ENCODE measurements at regions not wholly inside any gene's neighbourhood (a gene's known extent, or its start where the extent isn't known, plus 50 kb on each side); places are given as distances from the start of the nearest gene placed in this dataset.

- TF ChIP-seq EZH2 (IDR thresholded peaks at IDR 0.05; ENCODE audit: low read length, missing control alignments) = no peak
- no peak for TF ChIP-seq CTCF (conservative IDR thresholded peaks at IDR 0.05 in 1 of 2, IDR thresholded peaks at IDR 0.05 in 1 of 2; ENCODE audit: low read depth in 1 of 2, low read length in 2 of 2)
- H3K9me3 ChIP-seq (ENCODE audit: control insufficient read depth, insufficient read depth, low read depth, low read length) = no peaks in the 10 kb centered on the region
- H3K9ac ChIP-seq (ENCODE audit: insufficient read depth, low read length) = no peak overlapping the region
- no peaks in the 10 kb centered on the region for H3K79me2 ChIP-seq (ENCODE audit: control insufficient read depth, insufficient read depth, low read length)
- H3K4me3 ChIP-seq (replicated peaks in 1 of 4; ENCODE audit: control extremely low read depth in 1 of 4, insufficient read depth in 1 of 4, low read depth in 3 of 4, low read length in 4 of 4) = no peak overlapping the region
- H3K4me2 ChIP-seq (ENCODE audit: extremely low read depth, insufficient read depth, low read length) = no peak overlapping the region
- no peak for DNase-seq (ENCODE audit: low read depth in 2 of 2)
- H3K27ac ChIP-seq (ENCODE audit: insufficient read depth, low read length) = no peak overlapping the region
- H3K36me3 ChIP-seq (ENCODE audit: control insufficient read depth, insufficient read depth, low read length) = no peaks in the 10 kb centered on the region
- H3K4me1 ChIP-seq (ENCODE audit: control insufficient read depth, extremely low read depth, insufficient read depth, low read length) = no peaks in the 10 kb centered on the region
- H2AFZ ChIP-seq (ENCODE audit: low read length) = no peak overlapping the region
- H3K27me3 ChIP-seq (ENCODE audit: control insufficient read depth, insufficient read depth, low read length) = no peaks in the 10 kb centered on the region
- no peaks in the 10 kb centered on the region for H4K20me1 ChIP-seq (ENCODE audit: control insufficient read depth, extremely low read depth, insufficient read depth, low read length)
Measured at GRCh38 chr17:52294301-52294700, 135.8 kb upstream of the CA10 start.

GRCh38 chr17:52287611-52288010 lies 129.1 kb upstream of the CA10 start:
- no peak overlapping the region for H3K27ac ChIP-seq (ENCODE audit: insufficient read depth, low read length)
- no peak overlapping the region for H3K4me2 ChIP-seq (ENCODE audit: extremely low read depth, insufficient read depth, low read length)
- H3K9ac ChIP-seq (ENCODE audit: insufficient read depth, low read length) = no peak overlapping the region
- H3K9me3 ChIP-seq (ENCODE audit: control insufficient read depth, insufficient read depth, low read depth, low read length) = no peaks in the 10 kb centered on the region
- no peaks in the 10 kb centered on the region for H3K4me1 ChIP-seq (ENCODE audit: control insufficient read depth, extremely low read depth, insufficient read depth, low read length)
- H2AFZ ChIP-seq (ENCODE audit: low read length) = no peak overlapping the region
- H3K27me3 ChIP-seq (ENCODE audit: control insufficient read depth, insufficient read depth, low read length) = no peaks in the 10 kb centered on the region
- no peaks in the 10 kb centered on the region for H3K79me2 ChIP-seq (ENCODE audit: control insufficient read depth, insufficient read depth, low read length)
- no peak overlapping the region for H3K4me3 ChIP-seq (replicated peaks in 1 of 4; ENCODE audit: control extremely low read depth in 1 of 4, insufficient read depth in 1 of 4, low read depth in 3 of 4, low read length in 4 of 4)
- no peaks in the 10 kb centered on the region for H3K36me3 ChIP-seq (ENCODE audit: control insufficient read depth, insufficient read depth, low read length)
- no peaks in the 10 kb centered on the region for H4K20me1 ChIP-seq (ENCODE audit: control insufficient read depth, extremely low read depth, insufficient read depth, low read length)
- TF ChIP-seq CTCF (conservative IDR thresholded peaks at IDR 0.05 in 1 of 2, IDR thresholded peaks at IDR 0.05 in 1 of 2; ENCODE audit: low read depth in 1 of 2, low read length in 2 of 2) (no peak), EZH2 (IDR thresholded peaks at IDR 0.05; ENCODE audit: low read length, missing control alignments) (no peak)
- no peak for DNase-seq (ENCODE audit: low read depth in 2 of 2)

GRCh38 chr17:52283872-52284271 lies 125.4 kb upstream of the CA10 start:
- Histone ChIP-seq H3K4me3 (replicated peaks in 1 of 4; ENCODE audit: control extremely low read depth in 1 of 4, insufficient read depth in 1 of 4, low read depth in 3 of 4, low read length in 4 of 4) (no peak overlapping the region), H3K4me1 (ENCODE audit: control insufficient read depth, extremely low read depth, insufficient read depth, low read length) (no peaks in the 10 kb centered on the region), H3K27ac (ENCODE audit: insufficient read depth, low read length) (no peak overlapping the region), H4K20me1 (ENCODE audit: control insufficient read depth, extremely low read depth, insufficient read depth, low read length) (no peaks in the 10 kb centered on the region), H2AFZ (ENCODE audit: low read length) (no peak overlapping the region), H3K9me3 (ENCODE audit: control insufficient read depth, insufficient read depth, low read depth, low read length) (no peaks in the 10 kb centered on the region), H3K36me3 (ENCODE audit: control insufficient read depth, insufficient read depth, low read length) (no peaks in the 10 kb centered on the region), H3K27me3 (ENCODE audit: control insufficient read depth, insufficient read depth, low read length) (no peaks in the 10 kb centered on the region), H3K79me2 (ENCODE audit: control insufficient read depth, insufficient read depth, low read length) (no peaks in the 10 kb centered on the region), H3K4me2 (ENCODE audit: extremely low read depth, insufficient read depth, low read length) (no peak overlapping the region), H3K9ac (ENCODE audit: insufficient read depth, low read length) (no peak overlapping the region)
- TF ChIP-seq EZH2 (IDR thresholded peaks at IDR 0.05; ENCODE audit: low read length, missing control alignments) = no peak
- no peak for TF ChIP-seq CTCF (conservative IDR thresholded peaks at IDR 0.05 in 1 of 2, IDR thresholded peaks at IDR 0.05 in 1 of 2; ENCODE audit: low read depth in 1 of 2, low read length in 2 of 2)
- no peak for DNase-seq (ENCODE audit: low read depth in 2 of 2)
